Urothelium cell line (cell line): ENCODE measurements at regions not wholly inside any gene's neighbourhood (a gene's known extent, or its start where the extent isn't known, plus 50 kb on each side); places are given as distances from the start of the nearest gene placed in this dataset.

Experiments
- DNase-seq: peaks from one replicate; pipeline ENCODE4 v3.0.0; 2011; ENCODE audit warnings: low spot score, mixed read lengths
- FAIRE-seq: peaks from 2 replicates; lab custom pipeline; 2011; peaks lifted over from hg19 to GRCh38; lab: Jason Lieb, UNC

DNA sequence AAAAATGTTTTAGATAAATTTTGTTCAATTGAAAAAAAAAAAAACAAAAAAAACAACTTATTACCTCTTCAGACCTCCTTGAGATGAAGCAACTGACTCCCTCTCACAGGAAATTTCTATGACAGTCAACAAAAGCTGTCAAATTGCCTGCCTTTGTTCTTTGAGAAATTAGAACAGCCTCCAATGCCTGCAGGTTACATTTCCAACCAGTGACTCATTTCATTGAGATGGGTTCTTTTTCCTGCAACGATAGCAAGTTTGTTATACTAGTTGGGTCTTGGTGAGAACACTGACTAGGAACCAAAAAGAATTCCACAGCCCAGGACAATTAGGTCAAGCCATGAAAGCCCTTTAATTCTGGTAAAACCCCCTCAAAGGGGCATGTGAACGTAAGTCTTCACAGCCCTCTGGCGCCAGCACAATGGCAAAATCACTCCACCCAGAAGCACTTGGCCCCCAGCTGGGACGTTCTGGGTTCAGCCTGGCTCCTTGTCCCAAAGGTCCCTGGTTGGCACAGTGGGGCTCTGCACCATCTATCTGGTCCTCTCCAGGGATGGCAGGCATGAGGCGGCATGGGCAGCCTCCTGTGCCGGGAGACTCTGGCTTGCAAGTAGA is 87.0 kb downstream of the SPP2 start:
- FAIRE-seq (no peak), DNase-seq (peak; percentile 72)

DNA sequence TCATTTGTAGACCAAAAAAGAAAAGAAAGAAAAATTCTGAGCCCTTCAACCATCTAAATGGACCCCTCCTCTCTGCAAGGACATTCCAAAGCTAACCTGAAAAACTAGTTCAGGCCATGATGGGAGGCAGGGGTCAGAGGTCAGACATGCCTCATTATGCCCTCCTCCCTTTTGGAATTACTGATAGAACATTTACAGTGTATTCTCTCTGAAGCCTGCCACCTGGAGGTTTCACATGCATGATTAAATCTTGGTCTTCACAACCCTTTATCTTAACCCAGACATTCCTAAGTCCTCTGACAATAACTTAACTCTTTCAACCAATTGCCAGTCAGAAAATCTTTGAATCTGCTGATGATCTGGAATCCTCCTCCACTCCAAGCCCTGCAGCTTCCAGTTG is 86.0 kb downstream of the SPP2 start:
- FAIRE-seq = no peak
- no peak for DNase-seq

GRCh38 chr2:234135750-234136221 is 85.3 kb downstream of the SPP2 start:
- peak; percentile 20 for FAIRE-seq

GRCh38 chr2:234134496-234134895 is 84.0 kb downstream of the SPP2 start:
- FAIRE-seq = no peak
- DNase-seq = no peak

More at GRCh38 chr2:234135750-234136221, 85.3 kb downstream of the SPP2 start:
- DNase-seq = peak; percentile 81

DNA sequence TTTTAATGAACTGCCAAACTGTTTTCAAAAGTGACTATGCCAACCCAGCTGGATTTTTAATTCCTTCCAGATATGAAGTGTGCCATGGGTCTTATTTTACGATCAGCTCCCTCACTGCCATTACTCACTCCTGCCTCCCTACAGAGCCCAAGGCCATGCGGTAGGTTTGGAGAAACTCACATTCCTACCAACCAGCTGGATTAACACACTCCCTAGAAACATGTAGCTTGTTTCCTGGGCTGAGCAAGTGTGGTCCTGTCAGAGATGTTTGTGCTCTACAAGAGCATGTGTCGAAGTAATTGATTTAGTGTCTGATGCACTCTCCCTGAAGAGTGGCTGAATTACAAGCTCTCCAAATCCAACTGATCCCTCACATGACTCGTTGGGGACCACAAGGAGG is 82.5 kb downstream of the SPP2 start:
- no peak for DNase-seq
- no peak for FAIRE-seq

- FAIRE-seq (no peak), DNase-seq (no peak)
Measured at GRCh38 chr2:234130777-234131181, 80.3 kb downstream of the SPP2 start.

GRCh38 chr2:234128606-234129005 is 78.1 kb downstream of the SPP2 start:
- DNase-seq = no peak
- FAIRE-seq = no peak
